HG02763 (cell line): ENCODE measurements at regions not wholly inside any gene's neighbourhood (a gene's known extent, or its start where the extent isn't known, plus 50 kb on each side); places are given as distances from the start of the nearest gene placed in this dataset.

Experiments used
- ATAC-seq: cut with Tn5 transposase; IDR thresholded peaks from one replicate; pipeline ENCODE4 v1.9.1; 2021; ENCODE audit warnings: mild to moderate bottlenecking, moderate library complexity; ENCODE audit not compliant: unreplicated experiment

DNA sequence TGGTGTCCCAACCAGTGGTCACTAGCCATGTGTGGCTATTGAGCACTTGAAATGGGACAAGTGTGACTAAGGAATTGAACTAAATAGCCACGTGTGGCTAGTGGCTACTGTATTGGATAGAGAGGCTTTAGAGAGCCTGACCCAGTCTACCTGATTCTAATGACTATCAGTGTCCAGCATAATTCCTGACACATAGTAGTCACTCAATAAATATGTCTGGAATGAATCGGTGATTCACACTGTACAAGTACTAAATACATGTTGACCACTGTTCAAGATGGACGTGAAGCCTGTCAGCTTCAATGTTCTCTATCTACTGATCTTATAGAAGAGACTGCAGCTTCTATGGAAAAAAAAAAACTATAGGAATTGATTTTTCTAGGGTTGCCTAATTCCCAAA is 57.7 kb upstream of the MAST4 start:
- no peak for ATAC-seq

- no peak for ATAC-seq
Observed at GRCh38 chr5:66540078-66540477, 56.1 kb upstream of the MAST4 start.

DNA sequence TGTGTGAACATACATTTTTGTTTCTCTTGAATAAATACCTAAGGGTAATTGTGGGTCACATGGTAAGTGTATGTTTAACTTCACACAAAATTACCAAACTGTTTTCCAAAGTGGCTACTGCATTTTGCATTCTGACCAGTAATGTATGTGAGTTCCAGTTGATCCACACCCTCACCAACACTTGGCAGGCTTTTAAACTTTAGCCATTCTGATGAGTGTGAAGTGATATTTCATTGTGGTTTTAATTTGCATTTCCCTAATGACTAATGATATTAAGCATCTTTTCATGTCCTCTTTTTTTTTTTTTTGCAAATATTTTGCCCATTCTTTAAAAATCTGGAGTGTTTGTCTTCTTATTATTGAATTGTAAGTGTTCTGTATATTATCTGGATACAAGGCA is 53.5 kb upstream of the MAST4 start:
- ATAC-seq = no peak
